Liver (tissue), 3 donors: ENCODE measurements at regions not wholly inside any gene's neighbourhood (a gene's known extent, or its start where the extent isn't known, plus 50 kb on each side); places are given as distances from the start of the nearest gene placed in this dataset.
A peak's percentile ranks its signal among the peaks of the same experiment; 100 is the strongest.

Experiments used
- EGR1 ChIP-seq, 2 donors: IDR thresholded peaks; 2 replicates each; pipeline ENCODE4 v1.6.1; 2016 to 2018; ENCODE audit warnings: antibody characterized with exemption in 2 of 2, low read depth in 2 of 2
- GABPA ChIP-seq, 2 donors: IDR thresholded peaks in 1 of 2; conservative IDR thresholded peaks in 1 of 2; 2 replicates each; pipeline ENCODE4 v1.6.1; 2016; ENCODE audit warnings: antibody characterized with exemption in 2 of 2, mild to moderate bottlenecking in 1 of 2, moderate library complexity in 1 of 2
- HNF4G ChIP-seq: IDR thresholded peaks from 2 replicates; pipeline ENCODE4 v1.6.1; 2016; ENCODE audit warnings: antibody characterized with exemption
- JUND ChIP-seq, 2 donors: IDR thresholded peaks; 2 replicates each; pipeline ENCODE4 v1.6.1; 2016; ENCODE audit warnings: antibody characterized with exemption in 2 of 2
- RXRA ChIP-seq, 2 donors: IDR thresholded peaks; 2 replicates each; pipeline ENCODE4 v1.6.1; 2017 to 2018; ENCODE audit warnings: antibody characterized with exemption in 2 of 2, mild to moderate bottlenecking in 1 of 2
- SP1 ChIP-seq: IDR thresholded peaks from 2 replicates; pipeline ENCODE4 v1.6.1; 2018; ENCODE audit warnings: antibody characterized with exemption, mild to moderate bottlenecking
- TAF1 ChIP-seq: conservative IDR thresholded peaks from 2 replicates; pipeline ENCODE4 v1.6.1; 2016; ENCODE audit warnings: antibody characterized with exemption, mild to moderate bottlenecking
- TF ChIP-seq, protein P1 (sequence below): fragments of 150-350 bp; IDR thresholded peaks from 2 replicates; pipeline ENCODE4 v1.5.1; 2017; ENCODE audit warnings: improper control_type of control experiment, low read depth, low read length; ENCODE audit not compliant: missing input control
- TF ChIP-seq, protein P2 (sequence below): IDR thresholded peaks from 2 replicates; pipeline ENCODE4 v1.6.1; 2016; ENCODE audit warnings: antibody characterized with exemption, mild to moderate bottlenecking
- donor health status: healthy.
- donor health status: healthy.

DNA sequence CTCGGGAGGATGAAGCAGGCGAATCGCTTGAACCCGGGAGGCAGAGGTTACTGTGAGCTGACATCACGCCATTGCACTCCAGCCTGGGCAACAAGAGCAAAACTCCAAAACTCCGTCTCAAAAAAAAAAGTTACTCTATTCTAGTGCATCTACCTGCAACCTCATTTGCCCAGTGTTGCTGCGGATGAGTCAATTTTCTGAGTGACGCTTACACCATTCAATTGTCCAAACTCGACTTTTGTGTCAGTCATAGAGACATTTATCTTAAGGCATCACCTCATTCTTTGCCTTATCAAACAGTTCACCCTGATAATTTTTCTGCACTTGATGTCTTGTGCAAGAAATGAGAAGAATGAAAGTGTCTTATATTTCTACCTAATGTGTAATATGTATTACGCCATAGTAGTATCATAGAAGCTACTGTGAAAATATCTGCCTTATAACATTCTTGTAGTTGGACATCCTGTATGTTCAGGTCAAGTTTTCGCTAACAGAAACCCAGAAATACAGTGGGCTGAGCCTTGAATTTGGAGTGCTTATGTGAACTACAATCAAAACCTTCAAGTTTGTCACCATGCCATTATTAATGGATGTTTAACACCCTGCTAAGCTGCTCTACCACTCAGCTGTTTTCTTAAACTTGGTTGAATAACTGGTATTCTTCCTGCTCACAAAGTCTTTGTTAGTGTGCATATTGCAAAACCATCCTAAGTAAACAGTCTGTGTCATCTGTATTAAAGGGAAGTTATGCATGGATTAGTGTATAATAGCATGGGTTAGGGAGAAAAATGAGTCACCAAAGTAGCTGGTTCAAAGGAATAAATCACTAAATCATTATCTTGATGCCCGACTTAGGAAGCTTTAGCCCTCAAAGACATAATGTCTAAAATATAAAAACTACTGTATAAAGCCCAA lies 531.0 kb upstream of the NR2F2 start:
- TF ChIP-seq, protein P1, sequence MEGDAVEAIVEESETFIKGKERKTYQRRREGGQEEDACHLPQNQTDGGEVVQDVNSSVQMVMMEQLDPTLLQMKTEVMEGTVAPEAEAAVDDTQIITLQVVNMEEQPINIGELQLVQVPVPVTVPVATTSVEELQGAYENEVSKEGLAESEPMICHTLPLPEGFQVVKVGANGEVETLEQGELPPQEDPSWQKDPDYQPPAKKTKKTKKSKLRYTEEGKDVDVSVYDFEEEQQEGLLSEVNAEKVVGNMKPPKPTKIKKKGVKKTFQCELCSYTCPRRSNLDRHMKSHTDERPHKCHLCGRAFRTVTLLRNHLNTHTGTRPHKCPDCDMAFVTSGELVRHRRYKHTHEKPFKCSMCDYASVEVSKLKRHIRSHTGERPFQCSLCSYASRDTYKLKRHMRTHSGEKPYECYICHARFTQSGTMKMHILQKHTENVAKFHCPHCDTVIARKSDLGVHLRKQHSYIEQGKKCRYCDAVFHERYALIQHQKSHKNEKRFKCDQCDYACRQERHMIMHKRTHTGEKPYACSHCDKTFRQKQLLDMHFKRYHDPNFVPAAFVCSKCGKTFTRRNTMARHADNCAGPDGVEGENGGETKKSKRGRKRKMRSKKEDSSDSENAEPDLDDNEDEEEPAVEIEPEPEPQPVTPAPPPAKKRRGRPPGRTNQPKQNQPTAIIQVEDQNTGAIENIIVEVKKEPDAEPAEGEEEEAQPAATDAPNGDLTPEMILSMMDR = no peak
- TF ChIP-seq GABPA (IDR thresholded peaks at IDR 0.05 in 1 of 2, conservative IDR thresholded peaks at IDR 0.05 in 1 of 2) (no peak), SP1 (no peak), TAF1 (no peak), RXRA (IDR thresholded peaks at IDR 0.05) (no peak), EGR1 (IDR thresholded peaks at IDR 0.05; ENCODE audit: low read depth in 2 of 2) (no peak), HNF4G (no peak), JUND (IDR thresholded peaks at IDR 0.05) (peak in 1 of 2 donors; percentile 21)
- TF ChIP-seq, protein P2, sequence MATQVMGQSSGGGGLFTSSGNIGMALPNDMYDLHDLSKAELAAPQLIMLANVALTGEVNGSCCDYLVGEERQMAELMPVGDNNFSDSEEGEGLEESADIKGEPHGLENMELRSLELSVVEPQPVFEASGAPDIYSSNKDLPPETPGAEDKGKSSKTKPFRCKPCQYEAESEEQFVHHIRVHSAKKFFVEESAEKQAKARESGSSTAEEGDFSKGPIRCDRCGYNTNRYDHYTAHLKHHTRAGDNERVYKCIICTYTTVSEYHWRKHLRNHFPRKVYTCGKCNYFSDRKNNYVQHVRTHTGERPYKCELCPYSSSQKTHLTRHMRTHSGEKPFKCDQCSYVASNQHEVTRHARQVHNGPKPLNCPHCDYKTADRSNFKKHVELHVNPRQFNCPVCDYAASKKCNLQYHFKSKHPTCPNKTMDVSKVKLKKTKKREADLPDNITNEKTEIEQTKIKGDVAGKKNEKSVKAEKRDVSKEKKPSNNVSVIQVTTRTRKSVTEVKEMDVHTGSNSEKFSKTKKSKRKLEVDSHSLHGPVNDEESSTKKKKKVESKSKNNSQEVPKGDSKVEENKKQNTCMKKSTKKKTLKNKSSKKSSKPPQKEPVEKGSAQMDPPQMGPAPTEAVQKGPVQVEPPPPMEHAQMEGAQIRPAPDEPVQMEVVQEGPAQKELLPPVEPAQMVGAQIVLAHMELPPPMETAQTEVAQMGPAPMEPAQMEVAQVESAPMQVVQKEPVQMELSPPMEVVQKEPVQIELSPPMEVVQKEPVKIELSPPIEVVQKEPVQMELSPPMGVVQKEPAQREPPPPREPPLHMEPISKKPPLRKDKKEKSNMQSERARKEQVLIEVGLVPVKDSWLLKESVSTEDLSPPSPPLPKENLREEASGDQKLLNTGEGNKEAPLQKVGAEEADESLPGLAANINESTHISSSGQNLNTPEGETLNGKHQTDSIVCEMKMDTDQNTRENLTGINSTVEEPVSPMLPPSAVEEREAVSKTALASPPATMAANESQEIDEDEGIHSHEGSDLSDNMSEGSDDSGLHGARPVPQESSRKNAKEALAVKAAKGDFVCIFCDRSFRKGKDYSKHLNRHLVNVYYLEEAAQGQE = no peak
